ENCODE measurements at regions not wholly inside any gene's neighbourhood (a gene's known extent, or its start where the extent isn't known, plus 50 kb on each side); places are given as distances from the start of the nearest gene placed in this dataset.

DNA sequence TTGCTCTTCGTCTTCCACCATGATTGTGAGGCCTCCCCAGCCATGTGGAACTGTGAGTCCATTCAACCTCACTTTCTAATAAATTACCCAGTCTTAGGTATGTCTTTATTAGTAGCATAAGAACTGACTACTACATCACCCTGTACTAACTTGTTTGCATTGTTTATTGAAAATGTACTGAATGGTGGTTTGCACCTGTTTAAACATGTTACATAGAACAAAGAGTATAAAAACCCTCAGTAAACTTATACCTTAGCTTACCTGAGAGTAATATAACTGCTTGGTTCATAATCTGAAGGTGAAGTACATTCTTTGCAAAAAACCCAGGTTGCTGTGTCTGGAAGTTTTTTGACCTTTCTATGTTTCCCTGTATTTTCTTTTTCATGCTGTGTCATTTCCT, 777.8 kb downstream of the TBC1D32 start:
- Histone ChIP-seq H3K36me3 (no peaks in the 10 kb centered on the region), H3K4me1 (no peaks in the 10 kb centered on the region), H3K27me3 (no peaks in the 10 kb centered on the region), H3K9me3 (no peaks in the 10 kb centered on the region), H3K27ac (no peak overlapping the region), H3K4me3 (no peak overlapping the region)
- no peak for DNase-seq
- TF ChIP-seq, protein P1, sequence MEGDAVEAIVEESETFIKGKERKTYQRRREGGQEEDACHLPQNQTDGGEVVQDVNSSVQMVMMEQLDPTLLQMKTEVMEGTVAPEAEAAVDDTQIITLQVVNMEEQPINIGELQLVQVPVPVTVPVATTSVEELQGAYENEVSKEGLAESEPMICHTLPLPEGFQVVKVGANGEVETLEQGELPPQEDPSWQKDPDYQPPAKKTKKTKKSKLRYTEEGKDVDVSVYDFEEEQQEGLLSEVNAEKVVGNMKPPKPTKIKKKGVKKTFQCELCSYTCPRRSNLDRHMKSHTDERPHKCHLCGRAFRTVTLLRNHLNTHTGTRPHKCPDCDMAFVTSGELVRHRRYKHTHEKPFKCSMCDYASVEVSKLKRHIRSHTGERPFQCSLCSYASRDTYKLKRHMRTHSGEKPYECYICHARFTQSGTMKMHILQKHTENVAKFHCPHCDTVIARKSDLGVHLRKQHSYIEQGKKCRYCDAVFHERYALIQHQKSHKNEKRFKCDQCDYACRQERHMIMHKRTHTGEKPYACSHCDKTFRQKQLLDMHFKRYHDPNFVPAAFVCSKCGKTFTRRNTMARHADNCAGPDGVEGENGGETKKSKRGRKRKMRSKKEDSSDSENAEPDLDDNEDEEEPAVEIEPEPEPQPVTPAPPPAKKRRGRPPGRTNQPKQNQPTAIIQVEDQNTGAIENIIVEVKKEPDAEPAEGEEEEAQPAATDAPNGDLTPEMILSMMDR (IDR thresholded peaks at IDR 0.05), result no peak
- intact Hi-C loops (cut with DNase I; ENCODE audit: low total_unique reads), result no loop called here

DNA sequence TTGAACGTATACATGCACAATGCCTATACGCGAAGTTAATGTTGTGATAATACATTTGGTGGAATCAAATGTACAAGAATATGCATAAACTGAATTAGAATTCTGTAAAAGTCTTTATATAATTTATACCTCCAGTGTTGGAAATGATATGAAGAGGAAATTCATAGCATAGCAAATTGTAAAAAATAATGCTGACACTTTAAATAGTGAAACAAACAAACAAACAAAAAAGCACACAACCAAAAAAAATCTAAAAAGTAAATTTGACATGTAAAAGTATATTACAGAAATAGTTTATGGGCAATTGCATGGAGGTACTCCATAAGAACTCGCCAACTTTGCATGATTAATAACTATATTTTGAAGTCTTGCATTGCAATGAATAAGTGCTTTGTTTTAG, 780.9 kb downstream of the TBC1D32 start:
- DNase-seq, result no peak
- no peaks in the 10 kb centered on the region for H3K4me1 ChIP-seq
- H3K4me3 ChIP-seq, result no peak overlapping the region
- intact Hi-C loops (cut with DNase I; ENCODE audit: low total_unique reads), result no loop called here
- no peak overlapping the region for H3K27ac ChIP-seq
- H3K27me3 ChIP-seq, result no peaks in the 10 kb centered on the region
- no peaks in the 10 kb centered on the region for H3K9me3 ChIP-seq
- TF ChIP-seq, protein P1 (IDR thresholded peaks at IDR 0.05), result no peak
- H3K36me3 ChIP-seq, result no peaks in the 10 kb centered on the region

DNA sequence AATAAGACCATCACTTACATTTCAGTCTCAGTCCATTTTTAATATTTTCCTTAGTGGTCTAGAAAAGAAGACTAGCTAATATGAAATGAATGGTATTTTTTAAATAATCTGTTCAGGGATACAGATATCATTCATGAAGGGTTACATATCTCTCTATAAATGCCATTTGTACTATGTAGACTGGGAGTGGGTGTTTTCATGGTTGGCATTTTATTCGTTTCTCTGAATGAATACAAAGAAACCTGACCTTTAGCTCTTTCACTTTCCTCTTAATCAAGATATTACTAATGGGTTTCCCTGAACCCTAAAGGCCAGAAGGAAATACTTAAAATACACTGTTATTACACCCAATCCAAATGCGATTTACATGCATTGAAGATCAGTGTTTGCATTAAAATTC, 788.9 kb downstream of the TBC1D32 start:
- H3K27me3 ChIP-seq, result no peaks in the 10 kb centered on the region
- H3K9me3 ChIP-seq, result no peaks in the 10 kb centered on the region
- no peaks in the 10 kb centered on the region for H3K4me1 ChIP-seq
- H3K4me3 ChIP-seq, result no peak overlapping the region
- no peaks in the 10 kb centered on the region for H3K36me3 ChIP-seq
- intact Hi-C loops (cut with DNase I; ENCODE audit: low total_unique reads), result no loop called here
- no peak overlapping the region for H3K27ac ChIP-seq
- TF ChIP-seq, protein P1 (IDR thresholded peaks at IDR 0.05), result no peak
- DNase-seq, result no peak

DNA sequence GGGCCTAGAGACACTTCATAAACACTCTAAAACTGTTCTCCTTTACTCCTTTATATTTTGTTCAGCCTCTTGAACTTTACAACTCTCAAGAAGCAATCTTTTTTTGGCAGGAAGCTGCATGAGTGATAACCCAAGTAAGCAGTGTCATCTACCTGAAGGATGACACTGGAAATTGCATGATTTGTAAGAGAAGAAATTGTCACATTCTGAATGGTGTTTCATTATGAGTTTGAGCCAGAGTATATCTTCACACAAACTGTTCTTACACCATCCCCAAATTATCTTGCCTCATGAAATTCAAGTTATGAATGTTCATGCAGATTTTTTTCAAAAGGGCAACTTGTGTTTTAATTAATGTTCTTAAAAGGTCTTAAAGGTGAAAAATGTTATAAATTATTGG, 799.3 kb downstream of the TBC1D32 start:
- Histone ChIP-seq H3K4me1 (no peaks in the 10 kb centered on the region), H3K27ac (no peak overlapping the region), H3K4me3 (no peak overlapping the region), H3K9me3 (no peaks in the 10 kb centered on the region), H3K36me3 (no peaks in the 10 kb centered on the region), H3K27me3 (no peaks in the 10 kb centered on the region)
- intact Hi-C loops (cut with DNase I; ENCODE audit: low total_unique reads), result no loop called here
- TF ChIP-seq, protein P1 (IDR thresholded peaks at IDR 0.05), result no peak
- no peak for DNase-seq

DNA sequence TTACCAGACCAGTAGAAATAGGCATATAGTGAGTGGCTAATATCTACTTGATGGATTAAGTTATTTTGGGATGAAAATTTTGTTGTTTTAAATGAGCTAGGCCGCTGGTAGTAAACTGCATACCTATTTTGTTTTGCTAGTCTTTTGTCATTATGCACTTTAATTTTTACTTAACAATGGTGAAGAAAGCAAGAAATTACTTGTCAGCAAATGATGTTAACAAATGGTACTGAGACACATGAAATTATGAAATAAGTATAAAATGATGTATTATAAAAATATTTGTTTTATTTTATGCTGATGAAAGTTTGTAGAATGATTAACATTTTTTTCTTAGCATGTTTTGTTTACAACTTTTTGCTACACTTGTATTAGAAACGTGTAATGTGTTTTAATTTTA, 807.7 kb downstream of the TBC1D32 start:
- no peaks in the 10 kb centered on the region for H3K27me3 ChIP-seq
- DNase-seq, result no peak
- no peaks in the 10 kb centered on the region for H3K9me3 ChIP-seq
- H3K36me3 ChIP-seq, result no peaks in the 10 kb centered on the region
- TF ChIP-seq, protein P1 (IDR thresholded peaks at IDR 0.05), result no peak
- intact Hi-C loops (cut with DNase I; ENCODE audit: low total_unique reads), result no loop called here
- no peak overlapping the region for H3K27ac ChIP-seq
- H3K4me3 ChIP-seq, result no peak overlapping the region
- H3K4me1 ChIP-seq, result no peaks in the 10 kb centered on the region

DNA sequence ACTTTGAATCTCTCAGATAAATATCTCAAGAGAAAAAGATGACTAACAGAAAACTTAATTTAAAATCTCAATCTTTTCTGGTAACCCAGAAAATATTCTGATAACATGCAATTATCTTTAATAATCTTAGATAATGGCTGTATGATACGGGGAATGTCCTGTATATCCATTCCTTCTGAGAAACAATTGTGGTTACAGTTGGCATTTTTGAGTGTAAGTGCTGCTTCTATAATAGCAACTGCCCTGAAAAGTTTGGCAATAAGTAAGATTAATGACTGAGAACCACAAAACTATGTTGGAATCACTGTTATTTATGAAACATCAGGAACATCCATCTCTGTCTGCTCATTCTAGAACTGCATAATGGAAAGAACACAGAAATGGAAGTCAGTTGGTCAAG, 819.7 kb downstream of the TBC1D32 start:
- Histone ChIP-seq H3K4me3 (no peak overlapping the region), H3K9me3 (no peaks in the 10 kb centered on the region), H3K27me3 (no peaks in the 10 kb centered on the region), H3K4me1 (no peaks in the 10 kb centered on the region), H3K36me3 (no peaks in the 10 kb centered on the region), H3K27ac (no peak overlapping the region)
- TF ChIP-seq, protein P1 (IDR thresholded peaks at IDR 0.05), result no peak
- DNase-seq, result no peak
- intact Hi-C loops (cut with DNase I; ENCODE audit: low total_unique reads), result no loop called here

Data from tibial artery (tissue), 4 donors.